HG02943 (cell line): ENCODE measurements at regions not wholly inside any gene's neighbourhood (a gene's known extent, or its start where the extent isn't known, plus 50 kb on each side); places are given as distances from the start of the nearest gene placed in this dataset.
"Not testable (repeated sequence)": the region's sequence is repeated elsewhere in the genome, so short reads cannot be mapped to it uniquely, and the experiment has no call there.

ENCODE experiments used
- ATAC-seq: cut with Tn5 transposase; IDR thresholded peaks from one replicate; pipeline ENCODE4 v1.9.1; 2021; ENCODE audit warnings: mild to moderate bottlenecking, low read depth, moderate library complexity; ENCODE audit not compliant: unreplicated experiment

- no peak for ATAC-seq
Measured at GRCh38 chr9:107815782-107816560, 326.4 kb upstream of the KLF4 start.

GRCh38 chr9:107813287-107813686 lies 323.7 kb upstream of the KLF4 start:
- ATAC-seq, result no peak

- no peak for ATAC-seq
Measured at GRCh38 chr9:107810461-107810961, 320.9 kb upstream of the KLF4 start.

- ATAC-seq, result no peak
Measured at GRCh38 chr9:107809871-107810460, 320.4 kb upstream of the KLF4 start.

GRCh38 chr9:107807183-107807582 lies 317.6 kb upstream of the KLF4 start:
- no peak for ATAC-seq

GRCh38 chr9:107805201-107805600 lies 315.6 kb upstream of the KLF4 start:
- no peak for ATAC-seq

- no peak for ATAC-seq
Measured at GRCh38 chr9:107794259-107794658, 304.7 kb upstream of the KLF4 start.

- no peak for ATAC-seq
Measured at GRCh38 chr9:107793541-107793940, 304.0 kb upstream of the KLF4 start.

GRCh38 chr9:107792596-107792995 lies 303.0 kb upstream of the KLF4 start:
- no peak for ATAC-seq

- no peak for ATAC-seq
Measured at GRCh38 chr9:107792006-107792405, 302.4 kb upstream of the KLF4 start.

- ATAC-seq, result no peak
Measured at GRCh38 chr9:107789001-107789700, 299.6 kb upstream of the KLF4 start.

- no peak for ATAC-seq
Measured at GRCh38 chr9:107786561-107786960, 297.0 kb upstream of the KLF4 start.

GRCh38 chr9:107784235-107784958 lies 294.8 kb upstream of the KLF4 start:
- no peak for ATAC-seq

- ATAC-seq, result no peak
Measured at GRCh38 chr9:107782789-107783188, 293.2 kb upstream of the KLF4 start.

- no peak for ATAC-seq
Measured at GRCh38 chr9:107782381-107782780, 292.8 kb upstream of the KLF4 start.

- ATAC-seq, result no peak
Measured at GRCh38 chr9:107780960-107781359, 291.4 kb upstream of the KLF4 start.

GRCh38 chr9:107779731-107780130 lies 290.2 kb upstream of the KLF4 start:
- no peak for ATAC-seq

- ATAC-seq, result no peak
Measured at GRCh38 chr9:107778661-107779060, 289.1 kb upstream of the KLF4 start.

- ATAC-seq, result not testable (repeated sequence)
Measured at GRCh38 chr9:107774099-107774498, 284.5 kb upstream of the KLF4 start.

GRCh38 chr9:107772988-107773387 lies 283.4 kb upstream of the KLF4 start:
- ATAC-seq, result no peak

GRCh38 chr9:107770716-107771115 lies 281.1 kb upstream of the KLF4 start:
- ATAC-seq, result no peak
